Nephron (organoid): ENCODE measurements at regions not wholly inside any gene's neighbourhood (a gene's known extent, or its start where the extent isn't known, plus 50 kb on each side); places are given as distances from the start of the nearest gene placed in this dataset.
A peak's percentile ranks its signal among the peaks of the same experiment; 100 is the strongest.
"Not testable (repeated sequence)": the region's sequence is repeated elsewhere in the genome, so short reads cannot be mapped to it uniquely, and the experiment has no call there.

Source experiments
- H3K27ac Mint-ChIP-seq, 3 experiments: 2 replicates each; pipeline ENCODE4 v1.8.0; 2020; ENCODE audit warnings: mixed read lengths in 3 of 3, mild to moderate bottlenecking in 2 of 3, moderate library complexity in 1 of 3
- H3K27me3 Mint-ChIP-seq: 2 replicates; pipeline ENCODE4 v1.8.0; 2021; ENCODE audit warnings: low read depth, mild to moderate bottlenecking, moderate library complexity, mixed read lengths
- H3K36me3 Mint-ChIP-seq: 2 replicates; pipeline ENCODE4 v1.8.0; 2020; ENCODE audit warnings: low read depth, mixed read lengths
- H3K4me1 Mint-ChIP-seq: 2 replicates; pipeline ENCODE4 v1.8.0; 2020; ENCODE audit warnings: mixed read lengths
- H3K4me3 Mint-ChIP-seq, 3 experiments: 2 replicates each; pipeline ENCODE4 v1.8.0; 2020; ENCODE audit warnings: mild to moderate bottlenecking in 3 of 3, mixed read lengths in 3 of 3, moderate library complexity in 2 of 3
- H3K9me3 Mint-ChIP-seq: 2 replicates; pipeline ENCODE4 v1.8.0; 2020; ENCODE audit warnings: mixed read lengths
- CTCF ChIP-seq, 3 experiments: fragments of 200-600 bp; sonication (generic); IDR thresholded peaks; one replicate each; pipeline ENCODE4 v1.5.0; 2021; ENCODE audit warnings: antibody characterized with exemption in 3 of 3; ENCODE audit not compliant: unreplicated experiment in 3 of 3

- Mint-ChIP-seq H3K4me3 (no peak overlapping the region), H3K4me1 (peaks cover 25% of the 10 kb centered on the region), H3K27ac (peak overlapping the region; percentile 0 to 69 (median 18)), H3K36me3 (no peaks in the 10 kb centered on the region), H3K27me3 (no peaks in the 10 kb centered on the region), H3K9me3 (peaks cover 2% of the 10 kb centered on the region)
- no peak for TF ChIP-seq CTCF (IDR thresholded peaks at IDR 0.05; ENCODE audit: unreplicated experiment in 3 of 3)
Observed at GRCh38 chr9:7443541-7443940, 356.0 kb downstream of the DMAC1 start.

- no peak for TF ChIP-seq CTCF (IDR thresholded peaks at IDR 0.05; ENCODE audit: unreplicated experiment in 3 of 3)
- Mint-ChIP-seq H3K4me1 (peaks cover 23% of the 10 kb centered on the region), H3K4me3 (no peak overlapping the region), H3K36me3 (no peaks in the 10 kb centered on the region), H3K27ac (peak overlapping the region in 2 of 3 experiments; percentile 20 to 54), H3K27me3 (no peaks in the 10 kb centered on the region), H3K9me3 (peaks cover 2% of the 10 kb centered on the region)
Observed at GRCh38 chr9:7439355-7439995, 360.1 kb downstream of the DMAC1 start.

GRCh38 chr9:7436754-7437153, 362.8 kb downstream of the DMAC1 start:
- H3K4me1 Mint-ChIP-seq = peaks cover 8% of the 10 kb centered on the region
- peaks cover 23% of the 10 kb centered on the region for H3K9me3 Mint-ChIP-seq
- H3K36me3 Mint-ChIP-seq = peaks cover 5% of the 10 kb centered on the region
- TF ChIP-seq CTCF (IDR thresholded peaks at IDR 0.05; ENCODE audit: unreplicated experiment in 3 of 3) = no peak
- no peak overlapping the region for H3K27ac Mint-ChIP-seq
- peaks cover 7% of the 10 kb centered on the region for H3K27me3 Mint-ChIP-seq
- no peak overlapping the region for H3K4me3 Mint-ChIP-seq

GRCh38 chr9:7433508-7434292, 365.9 kb downstream of the DMAC1 start:
- Mint-ChIP-seq H3K4me3 (no peak overlapping the region), H3K36me3 (peaks cover 9% of the 10 kb centered on the region), H3K27me3 (peaks cover 7% of the 10 kb centered on the region), H3K4me1 (no peaks in the 10 kb centered on the region), H3K9me3 (peaks cover 46% of the 10 kb centered on the region), H3K27ac (no peak overlapping the region)
- TF ChIP-seq CTCF (IDR thresholded peaks at IDR 0.05; ENCODE audit: unreplicated experiment in 3 of 3) = no peak

- H3K4me1 Mint-ChIP-seq = no peaks in the 10 kb centered on the region
- TF ChIP-seq CTCF (IDR thresholded peaks at IDR 0.05; ENCODE audit: unreplicated experiment in 3 of 3) = no peak
- H3K9me3 Mint-ChIP-seq = peaks cover 51% of the 10 kb centered on the region
- no peak overlapping the region for H3K4me3 Mint-ChIP-seq
- H3K36me3 Mint-ChIP-seq = peaks cover 9% of the 10 kb centered on the region
- no peak overlapping the region for H3K27ac Mint-ChIP-seq
- peaks cover 7% of the 10 kb centered on the region for H3K27me3 Mint-ChIP-seq
Observed at GRCh38 chr9:7432989-7433388, 366.6 kb downstream of the DMAC1 start.

- peaks cover 19% of the 10 kb centered on the region for H3K9me3 Mint-ChIP-seq
Observed at GRCh38 chr9:7417397-7417796, 382.2 kb downstream of the DMAC1 start.

More at GRCh38 chr9:7417397-7417796, 382.2 kb downstream of the DMAC1 start:
- not testable (repeated sequence) for H3K27ac Mint-ChIP-seq, H3K36me3 Mint-ChIP-seq, H3K4me3 Mint-ChIP-seq, H3K4me1 Mint-ChIP-seq, H3K27me3 Mint-ChIP-seq
